DMS114 treated with DMSO at 0.1 percent for 48 hours (cell line): ENCODE measurements at regions not wholly inside any gene's neighbourhood (a gene's known extent, or its start where the extent isn't known, plus 50 kb on each side); places are given as distances from the start of the nearest gene placed in this dataset.
"Not testable (repeated sequence)": the region's sequence is repeated elsewhere in the genome, so short reads cannot be mapped to it uniquely, and the experiment has no call there.

ENCODE experiments used
- DNase-seq: peaks from one replicate; lab custom pipeline; 2025; ENCODE audit not compliant: unreplicated experiment; lab: John Stamatoyannopoulos, UW

GRCh38 chr10:118870467-118871243 is 115.9 kb upstream of the CACUL1 start:
- no peak for DNase-seq

- no peak for DNase-seq
Measured at GRCh38 chr10:118871244-118871865, 116.6 kb upstream of the CACUL1 start.

GRCh38 chr10:118873091-118873737 is 118.4 kb upstream of the CACUL1 start:
- DNase-seq: no peak

GRCh38 chr10:118873738-118874105 is 119.0 kb upstream of the CACUL1 start:
- DNase-seq: no peak

GRCh38 chr10:118874171-118874570 is 119.4 kb upstream of the CACUL1 start:
- no peak for DNase-seq

GRCh38 chr10:118875087-118875486 is 120.3 kb upstream of the CACUL1 start:
- no peak for DNase-seq

- DNase-seq: no peak
Measured at GRCh38 chr10:118882741-118883140, 128.0 kb upstream of the CACUL1 start.

GRCh38 chr10:118892255-118892654 is 137.3 kb upstream of the NANOS1 start:
- DNase-seq: no peak

- not testable (repeated sequence) for DNase-seq
Measured at GRCh38 chr10:118894891-118895290, 134.6 kb upstream of the NANOS1 start.

- DNase-seq: no peak
Measured at GRCh38 chr10:118900617-118901016, 128.9 kb upstream of the NANOS1 start.

GRCh38 chr10:118901380-118901779 is 128.1 kb upstream of the NANOS1 start:
- no peak for DNase-seq

GRCh38 chr10:118901906-118902305 is 127.6 kb upstream of the NANOS1 start:
- DNase-seq: no peak

GRCh38 chr10:118902656-118903055 is 126.9 kb upstream of the NANOS1 start:
- not testable (repeated sequence) for DNase-seq

- no peak for DNase-seq
Measured at GRCh38 chr10:118903251-118903650, 126.3 kb upstream of the NANOS1 start.

- DNase-seq: no peak
Measured at GRCh38 chr10:118903691-118904090, 125.8 kb upstream of the NANOS1 start.

GRCh38 chr10:118904286-118904685 is 125.2 kb upstream of the NANOS1 start:
- no peak for DNase-seq

- no peak for DNase-seq
Measured at GRCh38 chr10:118907051-118907450, 122.5 kb upstream of the NANOS1 start.

GRCh38 chr10:118908557-118909256 is 120.8 kb upstream of the NANOS1 start:
- no peak for DNase-seq

GRCh38 chr10:118910702-118911101 is 118.8 kb upstream of the NANOS1 start:
- DNase-seq: no peak

- DNase-seq: no peak
Measured at GRCh38 chr10:118911363-118911762, 118.2 kb upstream of the NANOS1 start.

GRCh38 chr10:118912961-118913600 is 116.4 kb upstream of the NANOS1 start:
- no peak for DNase-seq
